GM12873 (cell line): ENCODE measurements at regions not wholly inside any gene's neighbourhood (a gene's known extent, or its start where the extent isn't known, plus 50 kb on each side); places are given as distances from the start of the nearest gene placed in this dataset.

Experiments used
- TF ChIP-seq, protein P1 (sequence below): IDR thresholded peaks from 2 replicates; pipeline ENCODE4 v1.5.1; 2012; ENCODE audit warnings: low read depth, mild to moderate bottlenecking, moderate library complexity, low read length, control low read depth; ENCODE audit not compliant: insufficient read depth; ENCODE audit errors: missing control alignments

DNA sequence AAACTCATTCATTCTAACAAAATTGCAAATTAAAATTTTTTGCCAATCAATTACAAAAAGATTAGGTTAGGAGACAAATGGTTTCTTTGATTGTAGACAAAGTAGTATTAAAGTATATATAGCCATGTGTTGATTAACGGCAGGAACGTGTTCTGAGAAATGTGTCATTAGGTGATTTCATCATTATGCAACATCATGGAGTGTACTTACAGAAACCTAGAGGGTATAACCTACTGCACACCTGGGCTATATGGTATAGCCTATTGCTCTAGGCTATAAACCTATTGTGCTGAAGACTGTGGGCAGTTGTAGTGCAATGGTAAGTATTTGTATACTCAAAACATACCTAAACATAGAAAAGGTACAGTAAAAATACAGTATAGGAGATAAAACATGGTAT, 906.8 kb upstream of the SPRY2 start:
- TF ChIP-seq, protein P1, sequence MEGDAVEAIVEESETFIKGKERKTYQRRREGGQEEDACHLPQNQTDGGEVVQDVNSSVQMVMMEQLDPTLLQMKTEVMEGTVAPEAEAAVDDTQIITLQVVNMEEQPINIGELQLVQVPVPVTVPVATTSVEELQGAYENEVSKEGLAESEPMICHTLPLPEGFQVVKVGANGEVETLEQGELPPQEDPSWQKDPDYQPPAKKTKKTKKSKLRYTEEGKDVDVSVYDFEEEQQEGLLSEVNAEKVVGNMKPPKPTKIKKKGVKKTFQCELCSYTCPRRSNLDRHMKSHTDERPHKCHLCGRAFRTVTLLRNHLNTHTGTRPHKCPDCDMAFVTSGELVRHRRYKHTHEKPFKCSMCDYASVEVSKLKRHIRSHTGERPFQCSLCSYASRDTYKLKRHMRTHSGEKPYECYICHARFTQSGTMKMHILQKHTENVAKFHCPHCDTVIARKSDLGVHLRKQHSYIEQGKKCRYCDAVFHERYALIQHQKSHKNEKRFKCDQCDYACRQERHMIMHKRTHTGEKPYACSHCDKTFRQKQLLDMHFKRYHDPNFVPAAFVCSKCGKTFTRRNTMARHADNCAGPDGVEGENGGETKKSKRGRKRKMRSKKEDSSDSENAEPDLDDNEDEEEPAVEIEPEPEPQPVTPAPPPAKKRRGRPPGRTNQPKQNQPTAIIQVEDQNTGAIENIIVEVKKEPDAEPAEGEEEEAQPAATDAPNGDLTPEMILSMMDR, result no peak

DNA sequence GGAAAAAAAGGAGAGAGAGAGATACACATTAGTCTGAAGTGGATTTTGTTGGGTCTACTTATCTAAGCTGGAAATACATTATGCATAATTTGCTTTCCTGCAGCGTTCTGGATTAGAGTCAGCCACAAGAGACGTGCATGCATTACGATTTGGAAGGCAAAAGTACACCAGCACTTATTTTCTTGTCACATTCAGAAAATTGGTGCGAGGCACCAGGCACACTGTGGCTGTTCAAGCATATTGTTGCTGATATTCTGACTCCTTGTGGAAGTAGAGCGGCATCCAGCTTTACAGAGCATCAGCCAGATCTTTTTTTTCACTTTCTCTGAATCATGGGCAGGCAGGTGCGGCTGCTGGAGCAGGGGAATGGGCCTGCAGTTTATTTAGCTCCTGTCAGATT, 905.6 kb upstream of the SPRY2 start:
- TF ChIP-seq, protein P1, result no peak

DNA sequence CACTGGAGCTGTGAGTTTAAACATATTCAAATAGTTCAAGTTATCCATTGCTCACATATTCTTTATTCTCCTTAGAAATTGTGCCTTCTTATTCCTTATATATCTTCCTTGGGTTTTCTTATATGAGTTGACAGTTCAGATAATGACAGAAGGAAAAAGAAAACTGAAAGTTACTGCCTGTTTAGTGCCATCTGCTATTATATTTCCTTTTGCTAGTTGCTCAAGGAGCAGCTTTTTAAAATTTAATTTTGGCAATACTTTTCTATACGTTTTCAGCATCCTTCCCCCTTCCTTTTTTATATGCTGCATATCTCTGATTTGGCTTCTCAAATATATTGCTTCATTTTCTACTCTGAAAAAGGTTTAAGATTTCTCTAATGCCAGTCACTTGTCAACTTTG, 903.1 kb upstream of the SPRY2 start:
- TF ChIP-seq, protein P1, result no peak

DNA sequence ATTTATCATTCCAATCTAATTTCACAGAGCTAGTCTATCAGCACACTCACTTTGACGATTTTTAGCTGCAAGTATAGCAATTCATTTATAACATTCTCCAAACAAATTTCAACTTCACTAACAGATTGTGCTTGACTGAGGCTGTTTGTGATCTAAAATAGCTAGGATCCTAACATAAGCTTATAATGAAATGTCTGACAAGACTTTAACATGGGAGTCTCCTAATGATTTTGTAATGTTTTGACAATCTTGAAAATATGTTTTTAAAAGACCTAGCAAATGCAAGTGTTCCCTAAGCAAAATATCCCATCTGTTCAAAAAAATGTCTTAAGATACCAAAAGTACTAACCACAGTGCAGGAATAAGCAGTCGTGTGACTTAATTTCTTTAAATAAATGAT, 889.5 kb upstream of the SPRY2 start:
- TF ChIP-seq, protein P1, result no peak

DNA sequence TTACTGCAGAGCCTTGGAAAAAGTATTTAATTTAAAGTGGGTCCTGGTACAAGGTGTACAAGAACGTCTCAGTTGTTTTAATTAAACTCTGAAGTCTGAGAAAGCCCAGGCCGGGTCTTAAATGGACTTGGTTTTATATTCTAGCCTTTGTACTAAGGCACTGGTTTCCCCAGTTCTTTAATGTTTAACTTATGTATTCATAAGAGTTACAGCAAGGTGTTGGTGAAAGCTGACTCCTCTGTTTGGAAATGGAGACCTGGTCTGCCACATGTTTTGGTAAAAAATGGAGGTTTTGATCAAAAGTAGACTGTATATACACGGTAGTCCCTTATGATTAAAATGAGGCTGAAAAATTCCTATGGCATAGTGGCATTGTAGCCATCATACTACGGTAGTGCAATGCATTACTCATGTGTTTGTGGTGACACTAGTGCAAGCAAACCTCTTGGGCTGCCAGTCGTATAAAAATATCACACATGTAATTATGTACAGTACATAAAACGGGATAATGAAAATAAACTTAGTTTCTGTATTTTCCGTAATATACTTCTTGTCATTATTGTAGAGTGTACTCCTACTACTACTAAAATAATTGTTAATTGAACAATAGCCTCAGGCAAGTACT, 883.4 kb upstream of the SPRY2 start:
- TF ChIP-seq, protein P1, result no peak

DNA sequence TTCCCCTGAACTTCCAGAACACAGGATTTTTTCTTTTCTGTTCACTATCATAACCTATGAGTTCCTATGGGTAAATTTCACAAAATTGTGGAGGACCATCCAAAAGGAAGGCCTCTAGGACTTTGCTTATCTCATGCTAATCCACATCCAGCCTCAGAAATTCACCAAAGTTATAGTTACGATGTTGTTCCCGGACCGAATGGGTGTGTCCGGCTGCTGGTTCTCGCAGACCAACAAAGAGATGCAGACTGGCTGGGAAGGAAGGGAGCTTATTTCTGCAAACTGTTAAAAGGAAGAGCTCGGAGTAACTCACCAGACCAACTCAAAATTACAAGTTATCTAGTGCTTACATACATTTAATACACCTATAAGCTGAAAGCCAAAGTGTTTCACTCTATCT, 882.9 kb upstream of the SPRY2 start:
- TF ChIP-seq, protein P1, result no peak

DNA sequence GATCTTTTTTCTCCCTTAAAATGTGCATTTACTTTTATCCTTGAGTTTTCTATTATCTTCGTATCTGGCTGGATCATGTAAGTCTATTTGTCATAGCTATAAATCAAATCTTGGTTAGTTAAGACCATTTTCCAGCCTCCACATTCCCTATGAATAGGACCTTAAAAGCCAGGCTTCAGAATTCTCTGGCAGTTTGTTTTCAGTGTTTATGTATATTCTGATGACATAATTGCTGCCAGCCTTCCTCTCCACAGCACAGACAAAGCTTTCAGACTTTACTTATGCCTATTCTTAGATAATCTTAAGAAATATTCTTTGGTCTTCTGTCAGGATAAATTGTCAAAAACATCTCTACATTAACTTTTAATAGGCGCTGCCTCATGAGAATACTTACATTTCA, 870.8 kb upstream of the SPRY2 start:
- TF ChIP-seq, protein P1, result no peak
